Medulla oblongata (tissue), 1 donor: ENCODE measurements at regions not wholly inside any gene's neighbourhood (a gene's known extent, or its start where the extent isn't known, plus 50 kb on each side); places are given as distances from the start of the nearest gene placed in this dataset.
A peak's percentile ranks its signal among the peaks of the same experiment; 100 is the strongest.
"Not testable (repeated sequence)": the region's sequence is repeated elsewhere in the genome, so short reads cannot be mapped to it uniquely, and the experiment has no call there.

Source experiments
- DNase-seq: peaks from one replicate; pipeline ENCODE4 v3.0.0-alpha.2; 2015; ENCODE audit errors: extremely low spot score

DNA sequence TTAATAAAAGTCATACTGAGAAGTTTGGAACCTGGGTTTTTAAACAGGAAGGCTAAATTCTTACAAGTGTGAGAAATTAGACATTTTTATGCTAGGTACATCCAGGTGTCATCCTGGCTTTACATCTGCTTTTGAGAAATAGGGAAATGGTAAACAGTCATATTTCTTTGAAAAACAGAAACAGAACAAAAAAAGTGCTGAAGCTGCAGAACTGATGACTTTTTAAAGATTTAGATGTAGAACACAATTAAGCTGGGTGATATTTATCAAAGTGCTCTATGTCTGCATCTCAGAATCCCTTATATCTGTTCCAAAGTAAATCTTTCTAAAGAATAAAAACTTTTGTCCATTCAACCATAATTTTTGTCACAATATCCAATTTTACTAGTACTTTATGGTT lies 282.9 kb upstream of the ATXN7L3B start:
- DNase-seq = no peak

DNA sequence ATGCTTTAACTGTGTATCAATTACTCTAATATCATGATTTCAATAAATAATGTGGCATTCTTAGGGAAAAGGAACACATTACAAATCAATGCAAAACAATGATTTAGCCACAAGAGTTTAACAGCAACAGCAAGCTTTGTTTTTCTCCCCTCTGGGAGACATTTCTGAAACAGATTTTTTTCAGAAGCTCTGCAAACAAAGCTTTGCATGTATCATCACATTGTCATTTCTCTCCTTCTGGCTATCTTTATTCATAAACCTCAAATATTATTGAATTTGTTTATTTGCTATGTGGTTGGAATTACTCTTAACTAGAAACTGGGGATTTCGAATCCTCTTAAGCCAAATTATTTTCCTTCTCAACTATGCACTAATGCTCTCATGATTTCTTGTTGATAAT lies 278.4 kb upstream of the ATXN7L3B start:
- no peak for DNase-seq

DNA sequence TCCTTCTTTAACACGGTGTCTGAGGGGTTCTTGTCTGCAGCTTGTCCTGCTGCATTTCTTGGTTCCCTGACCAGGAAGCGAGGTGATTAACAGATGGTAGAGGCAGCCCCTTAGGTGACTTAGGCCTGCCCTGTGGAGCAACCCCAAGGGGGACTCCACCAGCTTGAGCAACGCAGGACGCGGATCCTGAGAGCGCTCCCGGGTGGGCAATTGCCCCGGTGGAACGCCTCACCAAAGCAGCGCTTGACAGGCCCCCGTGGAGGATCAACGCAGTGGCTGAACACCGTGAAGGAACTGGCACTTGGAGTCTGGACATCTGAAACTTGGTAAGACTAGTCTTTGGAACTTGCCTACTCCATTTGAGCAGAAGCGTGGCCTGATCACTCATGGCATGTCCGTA lies 272.9 kb upstream of the ATXN7L3B start:
- DNase-seq = no peak

DNA sequence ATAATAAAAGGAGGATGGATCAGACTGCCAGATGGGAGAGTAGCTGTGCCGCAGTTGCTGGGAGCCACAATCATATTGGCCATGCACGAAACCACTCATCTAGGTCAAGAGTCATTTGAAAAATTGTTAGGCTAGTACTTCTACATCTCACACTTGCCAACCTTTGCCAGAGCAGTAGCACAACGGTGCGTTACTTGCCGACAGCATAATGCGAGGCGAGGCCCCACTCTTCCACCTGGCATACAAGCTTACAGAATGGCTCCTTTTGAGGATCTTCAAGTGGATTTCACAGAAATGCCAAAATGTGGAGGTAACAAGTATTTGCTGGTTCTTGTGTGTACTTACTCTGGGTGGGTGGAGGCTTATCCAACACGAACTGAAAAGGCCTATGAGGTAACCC lies 268.3 kb upstream of the ATXN7L3B start:
- not testable (repeated sequence) for DNase-seq

DNA sequence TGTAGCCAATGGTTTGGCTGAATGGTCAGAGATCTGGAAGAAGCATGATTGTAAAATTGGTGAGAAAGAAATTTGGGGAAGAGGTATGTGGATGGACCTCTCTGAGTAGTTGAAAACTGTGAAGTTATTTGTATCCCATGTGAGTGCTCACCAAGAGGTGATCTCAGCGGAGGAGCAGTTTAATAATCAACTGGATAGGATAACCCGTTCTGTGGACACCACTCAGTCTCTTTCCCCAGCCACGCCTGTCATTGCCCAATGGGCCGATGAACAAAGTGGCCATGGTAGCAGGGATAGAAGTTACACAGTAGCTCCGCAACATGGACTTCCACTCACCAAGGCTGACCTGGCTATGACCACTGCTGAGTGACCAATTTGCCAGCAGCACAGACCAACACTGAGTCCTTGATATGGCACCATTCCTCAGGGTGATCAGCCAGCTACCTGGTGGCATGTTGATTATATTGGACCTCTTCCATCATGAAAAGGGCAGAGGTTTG lies 257.4 kb upstream of the ATXN7L3B start:
- DNase-seq = no peak

DNA sequence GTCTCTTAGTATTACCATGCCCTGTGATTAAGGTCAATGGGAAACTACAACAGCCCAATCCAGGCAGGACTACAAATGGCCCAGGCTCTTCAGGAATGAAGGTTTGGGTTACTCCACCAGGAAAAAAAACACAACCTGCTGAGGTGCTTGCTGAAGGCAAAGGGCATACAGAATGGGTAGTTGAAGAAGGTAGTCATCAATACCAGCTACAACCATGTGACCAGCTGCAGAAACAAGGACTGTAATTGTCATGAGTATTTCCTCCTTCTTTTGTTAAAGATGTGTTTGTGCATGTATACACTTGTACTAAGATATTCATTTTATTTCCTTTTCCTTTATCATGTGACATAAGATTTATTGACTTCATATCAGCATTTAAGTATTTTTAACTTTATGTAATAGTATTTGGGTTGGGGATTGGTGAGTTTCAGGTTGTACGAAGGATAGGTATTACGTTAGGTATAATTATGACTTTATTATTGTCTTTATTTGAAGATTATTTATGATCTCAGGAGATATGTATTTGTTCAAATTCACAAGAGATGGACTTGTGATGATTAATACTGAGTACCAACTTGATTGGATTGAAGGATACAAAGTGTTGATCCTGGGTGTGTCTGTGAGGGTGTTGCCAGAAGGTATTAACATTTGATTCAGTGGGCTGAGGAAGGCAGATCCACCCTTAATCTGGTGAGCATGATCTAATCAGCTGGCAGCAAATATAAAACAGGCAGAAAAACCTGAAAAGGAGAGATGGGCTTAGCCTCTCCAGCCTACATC lies 256.0 kb upstream of the ATXN7L3B start:
- not testable (repeated sequence) for DNase-seq

DNA sequence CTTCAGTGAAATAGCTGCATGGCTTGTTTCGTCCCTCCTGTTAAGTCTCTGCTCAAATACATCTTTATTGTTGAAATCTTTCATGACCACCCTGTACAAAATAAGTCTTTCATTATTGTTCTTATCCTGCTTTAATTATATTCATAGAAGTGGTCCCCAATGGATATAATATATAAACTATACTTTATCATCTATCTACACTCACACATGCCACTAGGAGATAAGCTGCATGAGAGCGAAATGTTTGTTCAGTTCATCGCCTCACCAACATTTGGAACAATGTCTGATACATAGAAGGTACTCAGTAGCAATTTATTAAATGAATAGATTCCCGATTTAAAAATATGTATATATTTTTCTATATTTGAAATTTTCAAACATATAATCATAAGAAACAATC lies 254.0 kb upstream of the ATXN7L3B start:
- no peak for DNase-seq

DNA sequence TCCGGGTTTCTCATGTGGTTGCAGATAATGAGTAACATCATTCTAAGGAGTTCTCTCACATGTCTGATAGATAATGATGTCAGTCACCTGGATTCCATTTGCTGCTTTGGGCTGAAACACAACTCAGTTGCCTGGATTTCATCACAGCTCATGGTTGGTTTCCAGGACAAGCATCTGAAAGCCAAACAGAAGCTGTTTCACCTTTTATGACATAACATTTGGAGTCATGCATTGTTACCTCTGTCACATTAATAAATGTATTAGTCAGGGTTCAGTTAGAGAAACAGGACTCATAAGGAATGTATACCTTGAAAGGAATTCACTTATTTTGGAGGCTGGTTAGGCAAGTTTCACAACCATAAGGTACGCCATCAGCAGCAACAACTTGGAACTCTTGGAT lies 251.9 kb upstream of the ATXN7L3B start:
- no peak for DNase-seq

DNA sequence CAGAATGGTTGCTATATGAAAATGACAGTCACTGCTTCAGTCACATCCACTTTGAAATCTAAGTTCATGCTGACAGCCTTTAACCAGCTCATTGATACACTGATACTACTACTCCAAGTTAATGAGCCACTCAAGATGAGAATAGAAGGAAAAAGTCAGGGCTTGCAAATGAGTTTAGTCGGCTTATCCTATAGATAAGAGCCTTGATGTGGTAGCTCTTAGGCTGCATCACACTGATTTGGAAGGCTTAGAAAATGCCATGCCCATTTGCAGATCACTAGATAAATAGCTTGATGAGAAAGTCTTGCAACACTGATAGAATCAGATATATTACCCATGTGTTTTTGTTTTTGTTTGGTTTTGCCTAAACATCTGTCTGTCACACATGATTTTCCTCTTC lies 251.4 kb upstream of the ATXN7L3B start:
- no peak for DNase-seq

DNA sequence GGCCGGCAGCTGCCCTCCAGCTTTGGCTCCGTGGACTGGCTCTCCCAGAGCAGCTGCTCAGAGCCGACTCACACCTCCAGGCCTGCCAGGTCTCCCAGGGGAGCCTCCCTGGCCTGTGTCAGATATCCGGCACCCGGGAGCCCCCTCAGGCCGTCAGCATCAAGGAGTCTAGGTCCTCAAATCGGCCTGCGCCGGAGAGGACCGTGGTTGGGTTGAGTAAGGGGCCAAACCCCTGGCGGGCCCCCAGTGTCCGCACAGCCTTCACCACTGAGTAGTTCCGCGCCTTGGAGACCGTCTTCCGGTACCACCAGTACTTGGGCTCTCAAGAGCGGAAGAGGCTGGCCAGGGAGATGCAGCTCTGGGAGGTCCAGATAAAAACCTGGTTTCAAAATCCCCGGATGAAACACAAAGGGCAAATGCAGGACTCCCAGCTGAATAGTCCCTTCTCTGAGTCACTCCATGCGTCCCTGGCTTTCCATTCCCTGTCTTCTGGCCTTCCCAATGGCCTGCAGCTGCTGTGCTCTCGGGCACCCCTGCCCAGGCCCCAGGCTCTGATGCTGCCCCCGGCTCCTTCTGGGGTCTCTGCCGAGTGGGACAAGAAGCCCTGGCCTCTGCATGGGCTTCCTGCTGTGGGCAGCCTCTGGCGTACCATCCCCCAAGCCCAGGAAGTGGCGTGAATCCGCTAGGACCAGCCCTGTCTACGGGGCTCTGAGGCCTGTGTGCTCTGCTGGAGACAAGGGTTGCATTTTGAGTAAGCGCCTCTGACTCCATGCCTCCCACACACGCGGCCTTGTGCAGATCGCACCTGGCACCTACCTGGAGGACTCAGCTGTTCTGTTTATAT lies 245.1 kb upstream of the ATXN7L3B start:
- DNase-seq = no peak

DNA sequence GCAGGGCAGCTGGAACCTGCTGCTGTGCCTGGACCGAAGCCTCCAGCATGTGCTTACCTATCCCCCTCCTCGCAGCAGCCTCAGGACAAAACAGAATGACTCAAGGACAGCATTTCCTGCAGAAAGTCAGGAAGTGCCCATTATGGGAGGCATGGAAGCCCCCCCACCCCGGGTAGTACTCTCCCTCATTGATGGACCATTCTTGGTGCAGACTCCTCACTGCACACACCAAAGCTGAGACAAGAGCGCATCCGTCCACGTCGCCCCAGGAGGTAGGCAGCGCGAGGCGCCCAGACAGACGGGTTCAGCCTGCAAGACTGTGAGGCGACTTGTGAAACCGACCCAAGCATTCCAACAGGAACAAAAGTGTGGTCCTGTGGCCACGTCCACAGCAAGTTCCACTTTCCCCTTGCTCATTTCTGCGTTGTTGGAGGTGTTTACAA lies 243.9 kb upstream of the ATXN7L3B start:
- DNase-seq = no peak

DNA sequence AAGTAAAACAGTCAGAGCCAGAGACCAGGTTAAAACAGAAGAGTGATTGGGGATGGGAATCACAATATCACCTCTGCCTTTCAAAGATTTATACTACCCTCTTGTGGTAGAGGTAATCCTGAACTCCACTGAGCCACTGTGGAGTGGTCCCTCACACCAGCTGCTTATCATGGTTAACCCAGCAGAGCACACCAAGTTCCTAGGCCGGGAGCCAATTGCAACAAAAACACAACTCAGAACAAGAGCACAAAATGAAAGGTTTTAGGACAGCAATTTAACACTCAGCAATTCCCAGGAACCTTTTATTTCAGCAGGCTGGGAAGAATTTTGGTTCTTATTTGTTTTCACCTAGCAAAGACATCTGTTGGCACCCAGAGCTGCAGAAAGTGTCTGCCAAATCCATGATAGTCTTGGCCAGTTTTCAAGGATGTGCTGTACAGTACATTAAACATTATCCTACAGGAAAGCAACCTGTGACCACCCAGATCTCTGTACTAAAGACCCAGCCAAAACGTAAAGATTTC lies 220.5 kb upstream of the ATXN7L3B start:
- DNase-seq = peak; percentile 40

DNA sequence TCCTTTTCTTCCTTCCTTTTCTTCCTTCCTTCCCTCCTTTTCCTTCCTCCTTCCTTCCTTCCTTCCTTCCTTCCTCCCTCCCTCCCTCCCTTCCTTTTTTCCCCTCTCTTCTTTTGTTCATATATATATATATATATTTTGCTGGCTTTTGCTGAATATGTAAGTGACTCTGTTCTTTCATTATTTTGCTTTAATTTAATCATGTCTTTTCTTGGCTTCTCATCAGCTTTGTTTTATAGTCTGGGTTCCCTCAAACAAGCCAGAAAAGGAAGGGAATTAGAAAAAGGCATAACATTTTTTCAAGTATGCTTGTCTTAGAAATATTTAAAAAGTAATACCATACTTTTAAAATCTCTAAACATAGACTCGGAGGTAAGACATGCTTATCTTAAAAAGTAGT lies 219.9 kb upstream of the ATXN7L3B start:
- DNase-seq = no peak

DNA sequence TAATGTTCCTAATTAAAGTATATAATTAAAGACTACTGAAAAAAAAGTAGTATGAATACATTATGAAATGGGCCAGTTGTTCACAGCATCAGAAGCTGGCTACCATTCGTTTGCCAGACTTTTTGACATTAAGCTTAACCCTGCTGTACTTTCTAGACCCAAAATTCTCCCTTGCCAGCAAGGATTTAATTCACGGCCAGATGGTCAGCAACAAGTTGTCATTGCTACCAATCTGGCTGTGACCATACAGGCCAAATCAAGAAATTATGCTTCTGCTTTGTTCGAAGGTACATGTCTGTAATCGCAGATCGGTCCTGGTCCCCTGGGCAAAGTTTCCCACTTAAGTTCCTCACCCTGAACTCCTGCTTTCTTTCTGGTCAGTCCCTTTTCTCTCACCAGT lies 217.7 kb upstream of the ATXN7L3B start:
- DNase-seq = no peak

DNA sequence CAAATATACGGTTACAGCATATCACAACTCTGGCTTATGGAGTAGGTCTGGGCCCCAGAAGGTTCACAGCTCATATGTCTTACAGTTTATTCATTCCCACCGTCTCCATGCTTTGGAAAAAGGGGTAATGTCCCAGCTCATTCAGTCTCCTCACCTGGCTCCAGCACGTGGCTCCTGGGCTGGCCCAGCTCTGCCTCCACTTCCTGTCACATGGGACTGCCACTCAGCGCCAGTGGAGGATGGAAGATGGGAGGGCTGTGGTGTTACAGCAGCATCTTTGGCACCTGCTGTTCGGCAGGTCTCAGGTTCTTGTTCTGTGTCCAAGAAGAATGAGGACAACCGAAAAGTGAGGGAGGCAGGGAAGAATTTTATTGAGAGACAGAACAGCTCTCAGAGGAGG lies 216.3 kb upstream of the ATXN7L3B start:
- no peak for DNase-seq

DNA sequence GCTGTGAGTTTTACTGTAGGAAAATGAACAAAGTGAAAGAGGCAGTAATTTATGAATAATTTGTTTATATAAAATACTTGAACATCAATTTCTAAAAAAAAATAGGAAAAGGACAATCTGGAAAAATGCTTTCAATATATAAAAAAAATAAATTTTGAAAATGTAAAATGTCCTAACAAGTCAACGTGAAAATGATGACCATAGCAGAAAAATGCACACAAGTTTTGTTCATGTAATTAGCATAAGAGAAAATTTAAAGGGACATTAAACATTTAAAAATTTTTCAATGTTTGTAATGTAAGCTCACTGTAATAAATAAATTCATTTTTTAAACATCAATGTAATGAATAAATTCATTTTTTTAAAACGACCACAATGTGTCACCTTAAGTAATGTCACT lies 214.8 kb upstream of the ATXN7L3B start:
- DNase-seq = no peak

DNA sequence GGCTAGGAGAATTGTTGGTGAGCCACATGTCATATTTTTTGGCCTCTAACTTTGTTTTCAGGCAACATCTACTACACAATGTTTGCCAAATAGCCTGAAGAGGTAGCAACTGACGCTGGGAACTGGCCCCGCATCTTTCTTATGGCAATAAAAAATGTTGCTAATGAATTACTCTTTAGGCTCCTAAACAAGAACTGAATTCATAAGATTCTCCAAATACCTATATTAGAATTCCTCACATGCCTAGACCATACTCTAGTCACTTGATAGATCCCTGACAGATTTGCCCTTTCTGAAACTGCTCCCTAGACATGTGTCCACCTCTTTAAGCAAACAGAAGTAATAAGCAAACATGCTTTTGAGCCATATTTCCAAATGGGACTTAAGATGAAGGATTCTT lies 209.0 kb upstream of the ATXN7L3B start:
- no peak for DNase-seq

DNA sequence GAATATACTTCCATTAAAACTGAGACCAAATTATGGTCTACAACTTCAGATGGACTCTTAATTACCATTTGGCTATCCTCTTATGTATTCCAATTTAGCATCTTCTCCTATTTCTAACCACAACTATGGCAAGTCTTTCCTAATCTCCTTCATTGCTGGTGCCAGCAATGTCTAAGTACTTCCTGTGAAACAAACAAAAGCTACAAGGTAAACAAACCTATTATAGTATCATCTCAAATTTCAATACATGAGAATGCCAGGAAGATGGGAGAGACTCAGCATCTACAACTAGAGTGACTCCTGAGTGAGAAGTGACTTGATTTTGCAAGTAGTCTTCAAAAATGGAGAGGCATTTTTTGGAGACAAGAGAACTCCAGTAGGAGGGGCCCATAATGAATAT lies 202.9 kb upstream of the ATXN7L3B start:
- no peak for DNase-seq

DNA sequence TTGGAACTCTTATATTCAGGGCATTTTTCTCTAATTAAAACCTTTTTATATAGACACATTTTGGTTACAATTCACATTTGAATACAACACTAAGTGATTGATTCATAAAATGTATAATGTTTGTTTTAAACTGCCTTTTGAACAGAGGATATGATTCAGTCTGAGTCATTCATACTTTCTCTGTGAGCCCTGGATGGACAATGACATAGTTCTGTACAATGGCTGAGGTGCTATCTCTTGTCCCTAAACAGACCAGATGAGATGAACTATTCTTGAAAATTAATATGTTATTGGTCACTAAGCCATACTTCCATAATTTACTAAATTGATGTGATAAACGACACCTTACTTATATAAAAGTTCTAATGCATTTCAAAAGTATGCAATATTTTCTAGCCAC lies 199.7 kb upstream of the ATXN7L3B start:
- DNase-seq = no peak

DNA sequence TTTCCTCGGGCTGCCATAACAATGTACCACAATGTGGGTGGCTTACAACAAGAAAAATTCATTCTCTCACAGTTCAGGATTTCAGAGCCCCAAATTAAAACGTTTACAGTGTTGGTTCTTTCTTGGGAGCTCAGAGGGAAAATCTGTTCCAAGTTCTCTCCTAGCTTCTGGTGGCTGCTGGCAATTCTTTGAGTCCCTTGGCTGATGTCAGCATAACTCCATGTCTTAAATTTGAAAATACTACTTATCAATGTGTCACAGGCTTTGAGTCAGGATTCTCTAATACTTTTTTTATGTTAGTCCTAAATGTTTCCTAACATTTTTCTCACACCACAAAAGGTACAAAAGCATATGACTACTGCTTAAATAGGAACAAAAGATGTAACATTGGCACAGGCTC lies 198.4 kb upstream of the ATXN7L3B start:
- DNase-seq = no peak

DNA sequence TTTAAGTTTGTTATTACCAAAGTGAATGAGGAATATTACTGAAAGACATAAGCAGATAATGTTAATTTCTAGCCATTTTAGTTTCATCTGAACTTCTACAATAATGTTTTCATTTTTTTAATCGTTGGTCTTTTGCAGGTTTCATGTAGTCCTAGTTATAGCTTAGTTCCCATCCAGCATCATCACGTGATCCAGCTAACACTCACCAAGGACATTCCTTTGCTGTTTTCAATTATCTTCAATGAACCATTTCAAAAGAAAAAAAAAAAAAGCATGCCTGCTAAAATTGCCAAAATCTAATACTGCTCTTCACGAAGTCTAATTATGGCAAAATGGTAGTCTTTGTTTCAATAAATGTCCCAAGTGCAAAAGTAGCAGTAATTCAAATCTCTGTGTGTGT lies 187.7 kb upstream of the ATXN7L3B start:
- no peak for DNase-seq

DNA sequence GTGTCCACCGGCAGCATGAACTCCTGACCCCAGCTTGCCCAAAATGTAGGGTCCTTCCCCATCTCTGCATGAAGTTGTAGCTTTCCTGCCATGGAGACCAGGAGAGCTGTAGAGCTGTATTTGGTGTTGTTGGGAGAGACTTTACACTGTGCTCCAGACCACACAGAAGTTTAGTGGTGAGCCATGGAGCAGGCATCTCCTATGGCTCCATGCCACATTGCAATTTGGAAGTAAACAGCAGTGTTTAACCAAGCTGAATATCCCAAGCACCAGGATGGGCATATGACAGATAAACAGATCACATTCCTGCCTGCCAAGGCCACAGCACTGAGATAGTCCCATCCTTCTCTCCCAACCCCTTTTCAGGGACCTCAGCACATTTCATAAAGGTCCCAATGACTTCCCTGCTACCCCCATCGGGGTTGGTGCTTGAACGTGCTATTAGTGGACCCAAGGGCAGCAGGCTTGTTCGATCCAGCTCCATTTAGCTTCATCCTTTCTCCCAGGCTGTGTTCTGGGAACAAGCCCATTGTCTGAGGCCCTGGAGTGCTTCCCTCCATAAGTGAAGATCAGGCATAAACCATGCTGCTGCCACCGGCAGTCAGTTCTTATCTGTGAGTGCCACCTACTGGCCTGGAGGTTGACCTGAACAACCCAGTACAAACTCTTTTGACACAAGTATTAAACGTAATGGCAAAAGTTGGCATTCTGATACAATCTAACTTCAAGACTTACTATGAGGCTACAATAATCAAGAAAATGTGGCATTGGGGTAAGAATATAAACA lies 172.3 kb upstream of the ATXN7L3B start:
- peak; percentile 10 for DNase-seq
